CD8-positive, alpha-beta memory T cell (primary cell): ENCODE measurements at regions not wholly inside any gene's neighbourhood (a gene's known extent, or its start where the extent isn't known, plus 50 kb on each side); places are given as distances from the start of the nearest gene placed in this dataset.

Experiments
- CTCF ChIA-PET: fragments of 350-600 bp; sonication (Branson Sonifier 250); formaldehyde crosslinking; loops from one replicate; lab custom pipeline; 2021; ENCODE audit warnings: antibody characterized with exemption; lab: Charles Lee
- POLR2A ChIA-PET: fragments of 350-600 bp; sonication (Branson Sonifier 250); formaldehyde crosslinking; loops from one replicate; lab custom pipeline; 2021; ENCODE audit warnings: antibody characterized with exemption; lab: Charles Lee
- DNase-seq, 5 donors: peaks; one replicate each; pipeline versions ENCODE4 v3.0.0 to v3.0.0-alpha.2; 2020 to 2022; ENCODE audit warnings: mixed read lengths in 1 of 5
- H3K27ac ChIP-seq: one replicate; pipeline ENCODE4 v1.7.0; 2013; ENCODE audit warnings: low read depth, mild to moderate bottlenecking, low read length, moderate library complexity
- H3K27me3 ChIP-seq: 2 replicates; pipeline ENCODE4 v1.7.0; 2013; ENCODE audit warnings: low read length, mild to moderate bottlenecking; ENCODE audit not compliant: insufficient read depth, poor library complexity, severe bottlenecking
- H3K36me3 ChIP-seq: 2 replicates; pipeline ENCODE4 v1.7.0; 2013; ENCODE audit warnings: mild to moderate bottlenecking, low read length, moderate library complexity; ENCODE audit not compliant: insufficient read depth
- H3K4me1 ChIP-seq: 2 replicates; pipeline ENCODE4 v1.7.0; 2013; ENCODE audit warnings: mild to moderate bottlenecking, low read length, moderate library complexity; ENCODE audit not compliant: insufficient read depth
- H3K4me3 ChIP-seq: 2 replicates; pipeline ENCODE4 v1.7.0; 2013; ENCODE audit warnings: mild to moderate bottlenecking, low read length
- H3K9me3 ChIP-seq: 2 replicates; pipeline ENCODE4 v1.7.0; 2013; ENCODE audit warnings: mild to moderate bottlenecking, low read length
- H3K27ac Mint-ChIP-seq, 8 donors: one replicate each; pipeline ENCODE4 v1.8.0; 2020 to 2021; ENCODE audit warnings: mixed read lengths in 8 of 8, mild to moderate bottlenecking in 6 of 8, inconsistent platforms in 3 of 8, moderate library complexity in 3 of 8
- H3K27me3 Mint-ChIP-seq, 2 donors: one replicate each; pipeline ENCODE4 v1.8.0; 2020 to 2021; ENCODE audit warnings: mixed read lengths in 2 of 2, mild to moderate bottlenecking in 1 of 2, moderate library complexity in 1 of 2
- H3K36me3 Mint-ChIP-seq, 3 donors: one replicate each; pipeline ENCODE4 v1.8.0; 2020 to 2021; ENCODE audit warnings: mixed read lengths in 3 of 3, inconsistent platforms in 1 of 3, mild to moderate bottlenecking in 1 of 3
- H3K4me1 Mint-ChIP-seq, 3 donors: one replicate each; pipeline ENCODE4 v1.8.0; 2020 to 2021; ENCODE audit warnings: mixed read lengths in 3 of 3, inconsistent platforms in 1 of 3, mild to moderate bottlenecking in 1 of 3
- H3K4me3 Mint-ChIP-seq, 7 donors: one replicate each; pipeline ENCODE4 v1.8.0; 2020 to 2021; ENCODE audit warnings: mixed read lengths in 7 of 7, mild to moderate bottlenecking in 6 of 7, moderate library complexity in 4 of 7, inconsistent platforms in 2 of 7
- H3K9me3 Mint-ChIP-seq, 5 donors: one replicate each; pipeline ENCODE4 v1.8.0; 2020 to 2022; ENCODE audit warnings: mixed read lengths in 5 of 5, mild to moderate bottlenecking in 3 of 5, moderate library complexity in 2 of 5, inconsistent platforms in 1 of 5

GRCh38 chr2:54360055-54360792, 95.9 kb upstream of the SPTBN1 start:
- peaks cover 0 to 5% (median 0%) of the 10 kb centered on the region in 3 donors for H3K36me3 Mint-ChIP-seq
- Histone ChIP-seq H3K4me1 (no peaks in the 10 kb centered on the region), H3K4me3 (no peak overlapping the region), H3K9me3 (no peaks in the 10 kb centered on the region), H3K27ac (no peak overlapping the region), H3K36me3 (no peaks in the 10 kb centered on the region), H3K27me3 (no peaks in the 10 kb centered on the region)
- ChIA-PET POLR2A (no interaction called here), CTCF (interaction anchor here (1.3 kb wide), 1 partner anchor 18 kb away, joined by 3 read pairs; no protein-coding TSS in a partner anchor)
- peaks cover 4 to 11% (median 7%) of the 10 kb centered on the region in 5 donors for H3K9me3 Mint-ChIP-seq
- H3K4me3 Mint-ChIP-seq: no peak overlapping the region
- H3K4me1 Mint-ChIP-seq: no peaks in the 10 kb centered on the region
- peaks cover 25 to 58% of the 10 kb centered on the region in 2 donors for H3K27me3 Mint-ChIP-seq
- DNase-seq: no peak
- no peak overlapping the region for H3K27ac Mint-ChIP-seq

GRCh38 chr2:54364409-54364808, 91.7 kb upstream of the SPTBN1 start:
- H3K9me3 ChIP-seq: no peaks in the 10 kb centered on the region
- DNase-seq: no peak
- no peaks in the 10 kb centered on the region for H3K4me1 Mint-ChIP-seq
- no peak overlapping the region for H3K27ac Mint-ChIP-seq
- peaks cover 0 to 23% (median 0%) of the 10 kb centered on the region in 3 donors for H3K36me3 Mint-ChIP-seq
- H3K36me3 ChIP-seq: no peaks in the 10 kb centered on the region
- ChIA-PET CTCF (no interaction called here), POLR2A (no interaction called here)
- no peaks in the 10 kb centered on the region for H3K27me3 ChIP-seq
- H3K4me1 ChIP-seq: no peaks in the 10 kb centered on the region
- H3K9me3 Mint-ChIP-seq: peaks cover 22 to 35% (median 31%) of the 10 kb centered on the region in 5 donors
- H3K27me3 Mint-ChIP-seq: peaks cover 13 to 48% of the 10 kb centered on the region in 2 donors
- H3K4me3 Mint-ChIP-seq: no peak overlapping the region
- H3K4me3 ChIP-seq: no peak overlapping the region
- no peak overlapping the region for H3K27ac ChIP-seq

- POLR2A ChIA-PET: no interaction called here
- H3K9me3 ChIP-seq: no peaks in the 10 kb centered on the region
- no peaks in the 10 kb centered on the region for H3K4me1 Mint-ChIP-seq
- peaks cover 0 to 23% (median 0%) of the 10 kb centered on the region in 3 donors for H3K36me3 Mint-ChIP-seq
- peaks cover 7 to 39% of the 10 kb centered on the region in 2 donors for H3K27me3 Mint-ChIP-seq
- no peak overlapping the region for H3K4me3 ChIP-seq
- H3K4me1 ChIP-seq: no peaks in the 10 kb centered on the region
- CTCF ChIA-PET: no interaction called here
- no peak for DNase-seq
- no peaks in the 10 kb centered on the region for H3K27me3 ChIP-seq
- no peak overlapping the region for H3K27ac ChIP-seq
- H3K9me3 Mint-ChIP-seq: peaks cover 23 to 41% (median 31%) of the 10 kb centered on the region in 5 donors
- H3K4me3 Mint-ChIP-seq: no peak overlapping the region
- H3K27ac Mint-ChIP-seq: no peak overlapping the region
- H3K36me3 ChIP-seq: no peaks in the 10 kb centered on the region
Observed at GRCh38 chr2:54365661-54366060, 90.5 kb upstream of the SPTBN1 start.

DNA sequence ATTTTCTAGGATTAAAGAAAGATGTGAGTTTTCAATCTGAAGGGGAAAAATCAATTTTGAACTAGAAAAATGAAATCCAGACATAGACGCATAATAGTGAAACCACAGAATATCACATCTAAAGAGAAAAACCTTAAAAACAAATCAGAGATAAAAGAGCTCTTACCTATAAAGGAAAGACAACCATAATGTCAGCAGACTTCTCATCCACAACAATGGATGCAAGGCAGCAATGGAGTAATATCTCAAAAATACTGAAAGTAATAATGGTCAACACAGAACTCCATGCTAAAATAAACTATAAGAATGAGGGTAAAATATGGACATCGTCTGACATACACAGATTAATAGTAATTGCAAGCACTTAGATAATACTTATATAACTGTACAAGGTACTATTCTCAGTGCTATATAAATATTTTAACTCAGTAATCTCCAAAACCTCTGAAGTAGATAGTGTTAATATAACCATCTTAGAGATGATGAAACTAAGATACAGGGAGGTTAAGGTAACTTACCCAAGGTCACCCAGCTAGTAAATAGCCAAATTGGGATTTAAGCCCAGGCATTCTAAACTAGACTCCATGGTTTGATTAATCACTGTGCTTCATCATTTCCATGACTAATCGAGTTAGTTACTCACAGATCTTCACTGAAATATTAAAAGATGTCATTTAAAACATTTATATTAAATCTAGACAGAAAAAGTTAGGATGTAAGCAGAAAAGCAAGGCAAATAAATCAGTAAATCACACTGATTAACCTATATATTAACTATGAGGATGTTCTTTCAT, 89.4 kb upstream of the SPTBN1 start:
- CTCF ChIA-PET: no interaction called here
- POLR2A ChIA-PET: no interaction called here

GRCh38 chr2:54370405-54371104, 85.6 kb upstream of the SPTBN1 start:
- no peak overlapping the region for H3K27ac ChIP-seq
- Mint-ChIP-seq H3K4me1 (no peaks in the 10 kb centered on the region), H3K27me3 (peaks cover 4 to 21% of the 10 kb centered on the region in 2 donors), H3K27ac (peak overlapping the region in 1 of 8 donors; percentile 72), H3K4me3 (no peak overlapping the region), H3K9me3 (peaks cover 15 to 31% (median 22%) of the 10 kb centered on the region in 5 donors), H3K36me3 (peaks cover 0 to 18% (median 0%) of the 10 kb centered on the region in 3 donors)
- ChIA-PET POLR2A (interaction anchor here (0.7 kb wide), 1 partner anchor 39 kb away, joined by 4 read pairs; no protein-coding TSS in a partner anchor), CTCF (no interaction called here)
- H3K36me3 ChIP-seq: no peaks in the 10 kb centered on the region
- no peaks in the 10 kb centered on the region for H3K9me3 ChIP-seq
- H3K4me3 ChIP-seq: no peak overlapping the region
- no peaks in the 10 kb centered on the region for H3K4me1 ChIP-seq
- DNase-seq: no peak
- no peaks in the 10 kb centered on the region for H3K27me3 ChIP-seq

More for the DNA sequence above, 89.4 kb upstream of the SPTBN1 start:
- Histone ChIP-seq H3K9me3 (no peaks in the 10 kb centered on the region), H3K27ac (no peak overlapping the region), H3K27me3 (no peaks in the 10 kb centered on the region), H3K36me3 (no peaks in the 10 kb centered on the region), H3K4me1 (no peaks in the 10 kb centered on the region), H3K4me3 (no peak overlapping the region)
- H3K27ac Mint-ChIP-seq: no peak overlapping the region
- no peak overlapping the region for H3K4me3 Mint-ChIP-seq
- H3K27me3 Mint-ChIP-seq: peaks cover 7 to 39% of the 10 kb centered on the region in 2 donors
- H3K4me1 Mint-ChIP-seq: no peaks in the 10 kb centered on the region
- peaks cover 0 to 27% (median 0%) of the 10 kb centered on the region in 3 donors for H3K36me3 Mint-ChIP-seq
- peaks cover 23 to 41% (median 31%) of the 10 kb centered on the region in 5 donors for H3K9me3 Mint-ChIP-seq
- DNase-seq: no peak

GRCh38 chr2:54371460-54372065, 84.6 kb upstream of the SPTBN1 start:
- peaks cover 0 to 18% (median 0%) of the 10 kb centered on the region in 3 donors for H3K36me3 Mint-ChIP-seq
- H3K27me3 Mint-ChIP-seq: peaks cover 6 to 27% of the 10 kb centered on the region in 2 donors
- Histone ChIP-seq H3K27ac (no peak overlapping the region), H3K9me3 (no peaks in the 10 kb centered on the region), H3K36me3 (no peaks in the 10 kb centered on the region), H3K4me1 (no peaks in the 10 kb centered on the region), H3K4me3 (no peak overlapping the region), H3K27me3 (no peaks in the 10 kb centered on the region)
- H3K4me3 Mint-ChIP-seq: no peak overlapping the region
- ChIA-PET POLR2A (no interaction called here), CTCF (no interaction called here)
- no peaks in the 10 kb centered on the region for H3K4me1 Mint-ChIP-seq
- DNase-seq: no peak
- no peak overlapping the region for H3K27ac Mint-ChIP-seq
- peaks cover 13 to 24% (median 16%) of the 10 kb centered on the region in 5 donors for H3K9me3 Mint-ChIP-seq

- peaks cover 6 to 31% of the 10 kb centered on the region in 2 donors for H3K27me3 Mint-ChIP-seq
- Histone ChIP-seq H3K4me3 (no peak overlapping the region), H3K27me3 (no peaks in the 10 kb centered on the region), H3K9me3 (no peaks in the 10 kb centered on the region), H3K36me3 (no peaks in the 10 kb centered on the region), H3K27ac (no peak overlapping the region), H3K4me1 (no peaks in the 10 kb centered on the region)
- ChIA-PET CTCF (no interaction called here), POLR2A (no interaction called here)
- H3K4me3 Mint-ChIP-seq: no peak overlapping the region
- peak overlapping the region in 1 of 8 donors; percentile 35 for H3K27ac Mint-ChIP-seq
- peaks cover 13 to 22% (median 15%) of the 10 kb centered on the region in 5 donors for H3K9me3 Mint-ChIP-seq
- peaks cover 0 to 18% (median 0%) of the 10 kb centered on the region in 3 donors for H3K36me3 Mint-ChIP-seq
- no peaks in the 10 kb centered on the region for H3K4me1 Mint-ChIP-seq
- no peak for DNase-seq
Observed at GRCh38 chr2:54372361-54372760, 83.8 kb upstream of the SPTBN1 start.
